OCI-LY1 (cell line): ENCODE measurements at regions not wholly inside any gene's neighbourhood (a gene's known extent, or its start where the extent isn't known, plus 50 kb on each side); places are given as distances from the start of the nearest gene placed in this dataset.

Experiments
- H2AFZ ChIP-seq: fragments of 200-600 bp; sonication (generic), shearing (Covaris generic); 2 replicates; pipeline ENCODE4 v1.6.0; 2014; ENCODE audit warnings: antibody characterized with exemption, mild to moderate bottlenecking, low read length
- H3F3A ChIP-seq: fragments of 200-600 bp; sonication (generic), shearing (Covaris generic); 2 replicates; pipeline ENCODE4 v1.6.0; 2014; ENCODE audit warnings: mild to moderate bottlenecking, antibody characterized with exemption, low read length, moderate library complexity; ENCODE audit not compliant: insufficient read depth
- H3K27ac ChIP-seq: fragments of 200-600 bp; sonication (generic); 2 replicates; pipeline ENCODE4 v1.5.1; 2014; ENCODE audit warnings: low read length, mixed run types, mild to moderate bottlenecking, low read depth; ENCODE audit not compliant: poor library complexity, severe bottlenecking
- H3K27me3 ChIP-seq: fragments of 200-600 bp; sonication (generic); 2 replicates; pipeline ENCODE4 v1.6.0; 2014; ENCODE audit warnings: antibody characterized with exemption, mild to moderate bottlenecking, low read length, moderate library complexity; ENCODE audit not compliant: insufficient read depth
- H3K36me3 ChIP-seq: fragments of 200-600 bp; sonication (generic); 2 replicates; pipeline ENCODE4 v1.6.1; 2014; ENCODE audit warnings: mild to moderate bottlenecking, antibody characterized with exemption, low read length, moderate library complexity, mixed read lengths; ENCODE audit not compliant: insufficient read depth
- H3K4me1 ChIP-seq: fragments of 200-600 bp; sonication (generic); 2 replicates; pipeline ENCODE4 v1.5.1; 2014; ENCODE audit warnings: mild to moderate bottlenecking, low read length, moderate library complexity; ENCODE audit not compliant: insufficient read depth, severe bottlenecking
- H3K4me2 ChIP-seq: fragments of 200-600 bp; sonication (generic), shearing (Covaris generic); 2 replicates; pipeline ENCODE4 v1.6.1; 2014; ENCODE audit warnings: low read length
- H3K4me3 ChIP-seq: fragments of 200-600 bp; sonication (generic); 2 replicates; pipeline ENCODE4 v1.5.1; 2014; ENCODE audit warnings: low read length, low read depth, mild to moderate bottlenecking, mixed read lengths; ENCODE audit not compliant: poor library complexity, severe bottlenecking
- H3K79me2 ChIP-seq: fragments of 200-600 bp; shearing (Covaris generic); 2 replicates; pipeline ENCODE4 v1.6.1; 2016; ENCODE audit warnings: mixed run types, low read length, mixed read lengths; ENCODE audit not compliant: insufficient read depth
- H3K9ac ChIP-seq: fragments of 200-600 bp; sonication (generic), shearing (Covaris generic); 2 replicates; pipeline ENCODE4 v1.6.1; 2014; ENCODE audit warnings: mild to moderate bottlenecking, low read length, mixed read lengths
- H3K9me2 ChIP-seq: fragments of 200-600 bp; sonication (generic), shearing (Covaris generic); 2 replicates; pipeline ENCODE4 v1.6.1; 2014; ENCODE audit warnings: low read depth, mild to moderate bottlenecking, low read length, mixed read lengths
- H3K9me3 ChIP-seq: fragments of 200-600 bp; shearing (Covaris generic); 2 replicates; pipeline ENCODE4 v1.6.1; 2014; ENCODE audit warnings: low read length, mixed read lengths
- H4K20me1 ChIP-seq: fragments of 200-600 bp; sonication (generic), shearing (Covaris generic); 2 replicates; pipeline ENCODE4 v1.6.0; 2016; ENCODE audit warnings: mild to moderate bottlenecking, low read length; ENCODE audit not compliant: insufficient read depth
- CTCF ChIP-seq: fragments of 200-600 bp; sonication (generic), shearing (Covaris generic); IDR thresholded peaks from 2 replicates; pipeline ENCODE4 v1.5.1; 2017; ENCODE audit warnings: mild to moderate bottlenecking, antibody characterized with exemption, low read length, moderate library complexity, mixed read lengths
- EZH2 ChIP-seq: fragments of 200-600 bp; sonication (generic), shearing (Covaris generic); IDR thresholded peaks from 2 replicates; pipeline ENCODE4 v1.8.0; 2017; ENCODE audit warnings: borderline replicate concordance, mixed run types, mild to moderate bottlenecking, antibody characterized with exemption, low read length, moderate library complexity, mixed read lengths

- Histone ChIP-seq H3F3A (no peaks in the 10 kb centered on the region), H3K27me3 (no peaks in the 10 kb centered on the region), H3K36me3 (no peaks in the 10 kb centered on the region), H3K27ac (no peak overlapping the region), H4K20me1 (no peaks in the 10 kb centered on the region), H3K9me2 (no peaks in the 10 kb centered on the region), H3K79me2 (no peaks in the 10 kb centered on the region), H3K9me3 (no peaks in the 10 kb centered on the region), H2AFZ (no peak overlapping the region), H3K4me3 (no peak overlapping the region), H3K4me1 (no peaks in the 10 kb centered on the region), H3K4me2 (no peak overlapping the region), H3K9ac (no peak overlapping the region)
- TF ChIP-seq EZH2 (no peak), CTCF (no peak)
Observed at GRCh38 chr11:90705661-90706060, 482.8 kb upstream of the CHORDC1 start.

GRCh38 chr11:90704510-90704909, 481.7 kb upstream of the CHORDC1 start:
- no peaks in the 10 kb centered on the region for H3F3A ChIP-seq
- H3K9me2 ChIP-seq, result no peaks in the 10 kb centered on the region
- H3K4me3 ChIP-seq, result no peak overlapping the region
- H3K4me1 ChIP-seq, result no peaks in the 10 kb centered on the region
- no peaks in the 10 kb centered on the region for H3K36me3 ChIP-seq
- no peak overlapping the region for H3K27ac ChIP-seq
- H2AFZ ChIP-seq, result no peak overlapping the region
- no peak for TF ChIP-seq CTCF
- no peak for TF ChIP-seq EZH2
- H3K9ac ChIP-seq, result no peak overlapping the region
- H4K20me1 ChIP-seq, result no peaks in the 10 kb centered on the region
- H3K27me3 ChIP-seq, result no peaks in the 10 kb centered on the region
- H3K4me2 ChIP-seq, result no peak overlapping the region
- H3K79me2 ChIP-seq, result no peaks in the 10 kb centered on the region
- no peaks in the 10 kb centered on the region for H3K9me3 ChIP-seq

GRCh38 chr11:90701716-90702115, 478.9 kb upstream of the CHORDC1 start:
- no peaks in the 10 kb centered on the region for H3K79me2 ChIP-seq

More at GRCh38 chr11:90701716-90702115, 478.9 kb upstream of the CHORDC1 start:
- TF ChIP-seq EZH2, result no peak
- no peak for TF ChIP-seq CTCF
- no peaks in the 10 kb centered on the region for H3K9me2 ChIP-seq
- no peaks in the 10 kb centered on the region for H3K36me3 ChIP-seq
- no peaks in the 10 kb centered on the region for H3F3A ChIP-seq
- no peaks in the 10 kb centered on the region for H3K9me3 ChIP-seq
- H4K20me1 ChIP-seq, result no peaks in the 10 kb centered on the region
- H3K27me3 ChIP-seq, result no peaks in the 10 kb centered on the region
- no peak overlapping the region for H3K4me2 ChIP-seq
- no peak overlapping the region for H2AFZ ChIP-seq
- no peaks in the 10 kb centered on the region for H3K4me1 ChIP-seq
- no peak overlapping the region for H3K27ac ChIP-seq
- no peak overlapping the region for H3K4me3 ChIP-seq
- no peak overlapping the region for H3K9ac ChIP-seq
